IMR-90 (cell line): ENCODE measurements at regions not wholly inside any gene's neighbourhood (a gene's known extent, or its start where the extent isn't known, plus 50 kb on each side); places are given as distances from the start of the nearest gene placed in this dataset.

Source experiments
- BHLHE40 ChIP-seq: fragments of 150-350 bp; IDR thresholded peaks from 2 replicates; pipeline ENCODE4 v1.6.1; 2016; ENCODE audit warnings: mild to moderate bottlenecking, low read depth, low read length
- CEBPB ChIP-seq: IDR thresholded peaks from 2 replicates; pipeline ENCODE4 v1.6.1; 2012; ENCODE audit warnings: low read depth, low read length, improper control_type of control experiment
- CHD1 ChIP-seq: IDR thresholded peaks from 2 replicates; pipeline ENCODE4 v1.6.1; 2012; ENCODE audit warnings: low read depth, low read length, improper control_type of control experiment
- FOS ChIP-seq: fragments of 150-350 bp; IDR thresholded peaks from 2 replicates; pipeline ENCODE4 v1.6.1; 2016; ENCODE audit warnings: low read depth, low read length
- MAFK ChIP-seq: IDR thresholded peaks from 2 replicates; pipeline ENCODE4 v1.6.1; 2012; ENCODE audit warnings: low read depth, low read length, improper control_type of control experiment
- MAZ ChIP-seq: IDR thresholded peaks from 2 replicates; pipeline ENCODE4 v1.6.1; 2012; ENCODE audit warnings: low read depth, mild to moderate bottlenecking, low read length, improper control_type of control experiment, moderate library complexity, borderline replicate concordance
- MXI1 ChIP-seq: IDR thresholded peaks from 2 replicates; pipeline ENCODE4 v1.6.1; 2012; ENCODE audit warnings: low read depth, mild to moderate bottlenecking, low read length, moderate library complexity, borderline replicate concordance
- POLR2A ChIP-seq: IDR thresholded peaks from 2 replicates; pipeline ENCODE4 v1.6.1; 2012; ENCODE audit warnings: mild to moderate bottlenecking, low read depth, low read length
- RAD21 ChIP-seq: IDR thresholded peaks from 2 replicates; pipeline ENCODE4 v1.6.1; 2012; ENCODE audit warnings: low read length, improper control_type of control experiment
- RFX5 ChIP-seq: IDR thresholded peaks from 2 replicates; pipeline ENCODE4 v1.8.0; 2012; ENCODE audit warnings: low read depth, mild to moderate bottlenecking, low read length, moderate library complexity
- SMC3 ChIP-seq: fragments of 150-350 bp; IDR thresholded peaks from 2 replicates; pipeline ENCODE4 v1.6.1; 2016; ENCODE audit warnings: low read depth, mild to moderate bottlenecking, antibody characterized with exemption, low read length, moderate library complexity
- TF ChIP-seq, protein P1 (sequence below): conservative IDR thresholded peaks from 2 replicates; pipeline ENCODE4 v1.5.1; 2012; ENCODE audit warnings: mild to moderate bottlenecking, low read depth, low read length, improper control_type of control experiment
- TF ChIP-seq, protein P2 (sequence below): fragments of 150-350 bp; IDR thresholded peaks from 2 replicates; pipeline ENCODE4 v1.6.1; 2016; ENCODE audit warnings: low read depth, mild to moderate bottlenecking, low read length, moderate library complexity, borderline replicate concordance
- TF ChIP-seq, protein P3 (sequence below): fragments of 150-350 bp; IDR thresholded peaks from 2 replicates; pipeline ENCODE4 v1.6.1; 2017; ENCODE audit warnings: mild to moderate bottlenecking, antibody characterized with exemption, low read length, low read depth

DNA sequence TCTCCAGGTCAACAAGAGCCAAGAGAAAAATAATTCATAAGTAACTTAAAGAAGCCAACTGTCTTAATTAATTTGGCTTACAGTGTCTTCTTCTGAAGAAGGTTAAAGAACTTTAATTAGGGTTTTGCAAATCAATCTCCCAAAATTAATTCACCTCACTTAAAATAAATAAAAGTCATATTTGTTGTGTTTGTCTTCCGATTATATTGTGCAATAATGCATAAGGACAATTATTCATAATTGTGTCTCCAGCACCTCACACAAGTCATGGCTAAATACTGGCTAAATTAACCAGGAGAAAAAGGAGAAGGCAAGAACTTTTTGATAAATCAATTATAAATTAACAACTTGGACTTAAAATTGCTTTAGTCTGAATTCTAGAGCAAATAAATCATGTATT, 899.0 kb upstream of the NR2F2 start:
- TF ChIP-seq, protein P1, sequence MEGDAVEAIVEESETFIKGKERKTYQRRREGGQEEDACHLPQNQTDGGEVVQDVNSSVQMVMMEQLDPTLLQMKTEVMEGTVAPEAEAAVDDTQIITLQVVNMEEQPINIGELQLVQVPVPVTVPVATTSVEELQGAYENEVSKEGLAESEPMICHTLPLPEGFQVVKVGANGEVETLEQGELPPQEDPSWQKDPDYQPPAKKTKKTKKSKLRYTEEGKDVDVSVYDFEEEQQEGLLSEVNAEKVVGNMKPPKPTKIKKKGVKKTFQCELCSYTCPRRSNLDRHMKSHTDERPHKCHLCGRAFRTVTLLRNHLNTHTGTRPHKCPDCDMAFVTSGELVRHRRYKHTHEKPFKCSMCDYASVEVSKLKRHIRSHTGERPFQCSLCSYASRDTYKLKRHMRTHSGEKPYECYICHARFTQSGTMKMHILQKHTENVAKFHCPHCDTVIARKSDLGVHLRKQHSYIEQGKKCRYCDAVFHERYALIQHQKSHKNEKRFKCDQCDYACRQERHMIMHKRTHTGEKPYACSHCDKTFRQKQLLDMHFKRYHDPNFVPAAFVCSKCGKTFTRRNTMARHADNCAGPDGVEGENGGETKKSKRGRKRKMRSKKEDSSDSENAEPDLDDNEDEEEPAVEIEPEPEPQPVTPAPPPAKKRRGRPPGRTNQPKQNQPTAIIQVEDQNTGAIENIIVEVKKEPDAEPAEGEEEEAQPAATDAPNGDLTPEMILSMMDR, result no peak
- TF ChIP-seq POLR2A (no peak), MAZ (no peak), RAD21 (no peak), CHD1 (no peak), MAFK (no peak), CEBPB (peak; percentile 68; the same call in 1 of the 2 replicates), BHLHE40 (no peak), FOS (no peak), MXI1 (no peak), RFX5 (no peak), SMC3 (no peak)
- TF ChIP-seq, protein P2, sequence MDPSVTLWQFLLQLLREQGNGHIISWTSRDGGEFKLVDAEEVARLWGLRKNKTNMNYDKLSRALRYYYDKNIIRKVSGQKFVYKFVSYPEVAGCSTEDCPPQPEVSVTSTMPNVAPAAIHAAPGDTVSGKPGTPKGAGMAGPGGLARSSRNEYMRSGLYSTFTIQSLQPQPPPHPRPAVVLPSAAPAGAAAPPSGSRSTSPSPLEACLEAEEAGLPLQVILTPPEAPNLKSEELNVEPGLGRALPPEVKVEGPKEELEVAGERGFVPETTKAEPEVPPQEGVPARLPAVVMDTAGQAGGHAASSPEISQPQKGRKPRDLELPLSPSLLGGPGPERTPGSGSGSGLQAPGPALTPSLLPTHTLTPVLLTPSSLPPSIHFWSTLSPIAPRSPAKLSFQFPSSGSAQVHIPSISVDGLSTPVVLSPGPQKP, result no peak
- TF ChIP-seq, protein P3, sequence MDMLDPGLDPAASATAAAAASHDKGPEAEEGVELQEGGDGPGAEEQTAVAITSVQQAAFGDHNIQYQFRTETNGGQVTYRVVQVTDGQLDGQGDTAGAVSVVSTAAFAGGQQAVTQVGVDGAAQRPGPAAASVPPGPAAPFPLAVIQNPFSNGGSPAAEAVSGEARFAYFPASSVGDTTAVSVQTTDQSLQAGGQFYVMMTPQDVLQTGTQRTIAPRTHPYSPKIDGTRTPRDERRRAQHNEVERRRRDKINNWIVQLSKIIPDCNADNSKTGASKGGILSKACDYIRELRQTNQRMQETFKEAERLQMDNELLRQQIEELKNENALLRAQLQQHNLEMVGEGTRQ, result no peak
